Gastroesophageal sphincter (tissue), 3 donors: ENCODE measurements at regions not wholly inside any gene's neighbourhood (a gene's known extent, or its start where the extent isn't known, plus 50 kb on each side); places are given as distances from the start of the nearest gene placed in this dataset.

Experiments
- CTCF ChIP-seq, 4 experiments: fragments of 200-600 bp in 2 of 4; fragments of 450-650 bp in 2 of 4; sonication (generic) in 1 of 4; IDR thresholded peaks; one replicate each; pipeline ENCODE4 v1.5.1; 2017 to 2019; ENCODE audit warnings: antibody characterized with exemption in 4 of 4, mild to moderate bottlenecking in 2 of 4, moderate library complexity in 2 of 4
- POLR2A ChIP-seq, 2 donors: fragments of 450-650 bp; IDR thresholded peaks; one replicate each; pipeline ENCODE4 v1.6.1; 2017; ENCODE audit warnings: antibody characterized with exemption in 2 of 2, mild to moderate bottlenecking in 2 of 2, moderate library complexity in 1 of 2
- POLR2AphosphoS5 ChIP-seq: sonication (generic); formaldehyde crosslinking; IDR thresholded peaks from one replicate; pipeline ENCODE4 v1.6.1; 2017; ENCODE audit warnings: antibody characterized with exemption

GRCh38 chr2:236366397-236366796, 102.2 kb upstream of the ASB18 start:
- TF ChIP-seq CTCF (IDR thresholded peaks at IDR 0.05): no peak
- no peak for TF ChIP-seq POLR2A (IDR thresholded peaks at IDR 0.05)
- no peak for TF ChIP-seq POLR2AphosphoS5
